ENCODE measurements at regions not wholly inside any gene's neighbourhood (a gene's known extent, or its start where the extent isn't known, plus 50 kb on each side); places are given as distances from the start of the nearest gene placed in this dataset.
"Not testable (repeated sequence)": the region's sequence is repeated elsewhere in the genome, so short reads cannot be mapped to it uniquely, and the experiment has no call there.

DNA sequence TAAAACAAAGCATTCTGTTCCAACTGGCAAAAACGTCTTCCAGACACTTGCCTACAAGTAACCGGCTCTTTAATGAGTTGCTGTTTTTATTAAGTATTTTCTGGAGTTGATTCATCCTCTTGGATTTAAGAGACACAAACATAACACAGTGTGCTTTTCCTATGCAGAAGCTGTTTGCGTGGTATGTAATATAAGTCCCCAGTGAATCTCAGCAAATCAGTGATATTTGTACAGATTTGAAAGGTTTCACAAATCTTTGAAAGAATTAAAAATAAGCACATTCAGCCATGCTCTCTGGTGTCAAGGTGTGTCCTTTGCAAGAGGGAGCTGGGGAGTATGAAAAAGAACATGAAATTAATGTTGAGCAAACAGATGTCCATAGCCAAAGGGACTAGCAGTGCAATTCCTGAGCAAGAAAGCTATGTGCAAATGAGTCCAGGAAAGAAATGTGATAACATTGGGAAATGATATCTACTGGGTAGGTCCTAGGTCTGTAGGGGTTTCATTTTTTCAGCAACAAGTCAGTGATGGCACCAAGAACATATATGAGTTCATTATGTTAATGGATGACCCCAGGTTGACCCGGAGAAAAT lies 170.1 kb upstream of the PHACTR1 start:
- DNase-seq (ENCODE audit: low read depth): no peak

DNA sequence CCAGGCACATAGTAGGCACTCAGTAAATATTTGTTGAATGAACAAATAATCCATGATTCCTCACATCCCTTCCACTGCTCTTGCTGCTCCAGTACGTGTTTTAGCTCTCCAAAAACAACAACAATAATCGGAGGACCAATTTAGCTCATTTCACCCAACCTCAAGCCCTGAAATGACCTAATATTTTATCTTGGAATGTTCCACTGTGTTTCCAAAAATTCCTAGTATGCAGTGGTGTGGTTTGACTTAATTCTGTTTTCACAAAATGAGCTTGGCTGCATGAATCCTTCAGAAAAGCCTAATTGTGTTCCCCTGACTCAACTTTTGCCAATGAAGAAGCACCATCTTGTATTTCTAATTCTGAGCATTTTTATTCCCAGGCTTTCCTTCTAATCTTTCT lies 168.0 kb upstream of the PHACTR1 start:
- peak; percentile 10 for DNase-seq (ENCODE audit: low read depth)

DNA sequence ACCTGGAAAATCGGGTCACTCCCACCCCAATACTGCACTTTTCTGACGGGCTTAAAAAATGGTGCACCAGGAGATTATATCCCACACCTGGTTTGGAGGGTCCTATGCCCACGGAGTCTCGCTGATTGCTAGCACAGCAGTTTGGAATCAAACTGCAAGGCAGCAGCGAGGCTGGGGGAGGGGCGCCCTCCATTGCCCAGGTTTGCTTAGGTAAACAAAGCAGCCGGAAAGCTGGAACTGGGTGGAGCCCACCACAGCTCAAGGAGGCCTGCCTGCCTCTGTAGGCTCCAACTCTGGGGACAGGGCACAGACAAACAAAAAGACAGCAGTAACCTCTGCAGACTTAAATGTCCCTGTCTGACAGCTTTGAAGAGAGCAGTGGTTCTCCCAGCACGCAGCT lies 167.1 kb upstream of the PHACTR1 start:
- DNase-seq (ENCODE audit: low read depth): not testable (repeated sequence)

DNA sequence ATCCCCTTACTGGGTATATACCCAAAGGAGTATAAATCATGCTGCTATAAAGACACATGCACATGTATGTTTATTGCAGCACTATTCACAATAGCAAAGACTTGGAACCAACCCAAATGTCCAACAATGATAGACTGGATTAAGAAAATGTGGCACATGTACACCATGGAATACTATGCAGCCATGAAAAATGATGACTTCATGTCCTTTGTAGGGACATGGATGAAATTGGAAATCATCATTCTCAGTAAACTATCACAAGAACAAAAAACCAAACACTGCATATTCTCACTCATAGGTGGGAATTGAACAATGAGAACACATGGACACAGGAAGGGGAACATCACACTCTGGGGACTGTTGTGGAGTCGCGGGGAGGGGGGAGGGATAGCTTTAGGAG lies 161.7 kb upstream of the PHACTR1 start:
- DNase-seq (ENCODE audit: low read depth): not testable (repeated sequence)

DNA sequence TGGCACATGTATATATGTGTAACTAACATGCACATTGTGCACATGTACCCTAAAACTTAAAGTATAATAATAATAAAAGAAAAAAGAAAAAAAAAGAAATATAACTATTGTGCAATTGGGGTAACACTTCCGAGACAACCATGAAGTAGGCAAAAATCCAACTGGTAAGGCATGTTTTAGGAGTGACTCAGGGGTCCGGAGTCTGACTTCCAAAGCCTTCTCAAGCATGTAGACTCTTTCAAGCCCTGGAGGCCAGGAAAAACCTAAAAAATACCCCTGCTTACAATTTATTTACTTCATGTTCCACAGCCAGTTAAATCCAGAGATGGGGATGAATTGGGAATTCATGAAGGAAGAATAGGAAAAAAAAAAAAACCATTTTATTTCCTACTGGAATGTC lies 161.3 kb upstream of the PHACTR1 start:
- DNase-seq (ENCODE audit: low read depth): peak; percentile 25

DNA sequence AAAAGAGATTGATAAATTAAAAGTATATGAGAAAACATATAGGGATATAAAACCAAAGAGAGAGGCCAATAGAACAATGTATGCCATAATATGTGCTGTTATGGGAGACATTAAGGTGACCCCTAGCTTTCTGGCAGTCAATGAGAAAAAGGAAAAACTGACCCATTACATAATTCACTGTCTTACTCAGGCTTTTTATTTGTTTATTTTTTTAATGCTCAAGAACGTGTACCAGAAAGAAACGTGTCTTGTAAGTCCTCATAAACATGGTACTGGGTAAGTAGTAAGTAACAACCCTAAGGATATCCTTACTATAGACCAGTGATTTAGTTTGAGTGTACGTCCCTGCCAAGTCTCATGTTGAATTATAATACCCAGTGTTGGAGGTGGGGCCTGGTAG lies 160.8 kb upstream of the PHACTR1 start:
- no peak for DNase-seq (ENCODE audit: low read depth)

DNA sequence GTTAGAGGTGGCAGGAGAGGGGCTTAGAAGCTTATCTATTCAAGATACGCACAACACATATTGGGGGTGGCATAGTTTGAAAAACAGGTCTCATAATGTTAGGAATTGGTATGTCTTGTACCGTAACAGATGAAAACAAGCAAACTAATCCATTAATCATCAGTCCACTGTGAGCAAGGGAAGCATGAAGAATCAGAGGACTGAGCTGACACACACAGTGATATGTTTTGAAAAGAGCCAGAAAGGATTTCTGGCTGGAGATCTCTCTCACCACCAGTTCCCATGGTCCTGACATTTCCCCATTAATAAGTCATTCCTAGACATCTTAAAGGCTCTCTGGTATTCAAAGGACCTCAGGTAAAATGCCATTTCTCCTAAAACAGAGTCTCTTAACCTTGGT lies 158.8 kb upstream of the PHACTR1 start:
- no peak for DNase-seq (ENCODE audit: low read depth)

DNA sequence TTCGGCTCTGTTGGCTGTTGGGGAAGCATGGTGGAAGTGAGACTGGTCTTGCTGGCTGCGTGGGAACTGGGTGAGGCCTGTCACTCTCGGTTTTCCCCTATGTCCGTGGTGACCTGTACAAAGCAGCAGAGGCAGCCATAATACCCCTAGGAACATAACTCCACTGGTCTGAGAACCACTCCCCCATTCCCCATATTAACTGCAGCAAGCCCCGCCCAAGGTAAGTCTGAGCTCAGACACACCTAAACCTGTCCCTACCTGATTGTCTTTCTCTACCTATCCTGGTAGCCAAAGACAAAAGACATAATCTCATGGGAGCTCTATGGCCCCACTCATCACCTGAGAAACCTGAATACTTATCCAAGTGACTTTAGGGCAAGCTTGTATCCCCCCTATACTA lies 156.3 kb upstream of the PHACTR1 start:
- DNase-seq (ENCODE audit: low read depth): no peak

DNA sequence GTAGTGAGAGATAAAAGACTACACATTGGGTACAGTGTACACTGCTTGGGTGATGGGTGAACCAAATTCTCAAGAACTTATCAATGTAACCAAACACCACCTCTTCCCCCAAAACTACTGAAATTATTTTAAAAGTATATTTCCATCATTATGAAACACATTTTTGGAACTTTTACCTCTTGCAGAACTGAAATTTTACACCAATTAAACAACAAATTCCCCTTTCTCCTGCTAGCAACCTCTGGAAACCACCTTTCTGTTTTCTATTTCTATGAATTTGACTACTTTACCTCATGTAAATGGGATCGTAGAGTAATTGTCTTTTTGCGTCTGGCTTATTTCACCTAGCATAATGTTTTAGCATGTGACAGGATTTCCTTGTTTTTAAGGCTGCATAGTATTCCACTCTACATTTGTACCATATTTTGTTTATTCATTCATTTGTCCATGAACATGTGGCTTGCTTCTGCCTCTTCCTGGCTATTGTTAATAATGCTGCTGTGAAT lies 149.9 kb upstream of the PHACTR1 start:
- no peak for DNase-seq (ENCODE audit: low read depth)

DNA sequence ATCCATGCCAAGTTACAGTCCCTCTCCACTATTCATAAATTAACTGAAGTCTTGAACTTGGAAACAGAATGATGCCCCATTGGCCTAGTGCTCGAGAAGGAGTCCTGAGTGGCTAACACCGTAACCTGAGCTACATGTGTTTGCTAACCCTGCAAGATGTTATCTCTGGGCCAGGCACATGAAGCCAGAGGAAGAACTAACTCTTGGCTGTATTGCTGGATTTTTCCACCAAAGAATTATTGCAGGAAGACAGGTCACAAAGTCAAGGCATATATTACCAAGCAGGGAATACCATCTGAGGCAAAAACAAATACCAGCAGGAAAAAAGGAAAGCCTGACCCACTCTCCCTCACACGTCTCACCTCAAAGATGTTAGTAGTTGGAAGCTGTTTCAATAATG lies 148.9 kb upstream of the PHACTR1 start:
- no peak for DNase-seq (ENCODE audit: low read depth)

DNA sequence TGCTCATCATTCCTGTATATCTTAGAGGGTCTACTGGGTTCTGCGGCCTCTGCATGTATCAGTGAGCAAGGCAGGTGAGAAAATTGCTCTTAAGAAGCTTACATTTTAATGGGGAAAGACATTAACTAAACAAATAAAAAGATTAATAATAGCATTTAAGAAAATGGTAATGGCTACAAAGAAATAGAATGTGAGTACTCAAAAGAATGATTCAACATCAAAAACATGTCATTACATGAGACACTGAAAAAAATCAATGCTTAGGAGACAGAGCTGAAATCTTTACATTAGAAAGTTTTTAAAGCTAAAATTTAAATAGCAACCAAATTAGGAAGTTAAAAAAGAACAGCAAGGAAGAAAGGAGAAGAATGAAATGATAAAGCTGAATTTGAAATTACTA lies 146.9 kb upstream of the PHACTR1 start:
- no peak for DNase-seq (ENCODE audit: low read depth)

DNA sequence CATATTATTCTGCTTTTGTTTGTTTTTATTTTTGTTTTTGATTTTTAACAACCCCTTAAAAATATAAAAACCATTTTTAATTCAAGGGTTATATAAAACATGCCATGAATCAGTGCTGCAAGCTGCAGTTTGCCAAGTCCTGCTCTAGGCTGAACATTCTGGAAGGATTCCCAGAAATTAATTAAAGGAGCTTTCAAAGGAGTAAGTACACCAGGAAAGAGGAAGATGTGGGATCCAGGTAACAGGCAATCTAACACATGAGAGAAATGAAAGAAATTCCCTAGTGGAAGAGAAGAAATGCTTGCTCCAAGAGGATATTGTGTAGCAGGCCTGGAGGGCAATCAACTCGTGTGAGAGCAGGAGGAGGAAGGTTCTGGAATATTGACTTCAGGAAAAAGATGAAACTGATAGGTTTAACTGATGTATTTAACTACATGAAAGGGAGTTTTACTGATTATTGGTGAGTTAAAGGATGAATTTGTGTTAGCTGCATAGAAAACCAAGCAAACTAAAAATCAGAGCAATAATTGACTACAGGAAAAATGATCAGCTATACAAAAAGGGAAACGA lies 146.0 kb upstream of the PHACTR1 start:
- DNase-seq (ENCODE audit: low read depth): no peak

DNA sequence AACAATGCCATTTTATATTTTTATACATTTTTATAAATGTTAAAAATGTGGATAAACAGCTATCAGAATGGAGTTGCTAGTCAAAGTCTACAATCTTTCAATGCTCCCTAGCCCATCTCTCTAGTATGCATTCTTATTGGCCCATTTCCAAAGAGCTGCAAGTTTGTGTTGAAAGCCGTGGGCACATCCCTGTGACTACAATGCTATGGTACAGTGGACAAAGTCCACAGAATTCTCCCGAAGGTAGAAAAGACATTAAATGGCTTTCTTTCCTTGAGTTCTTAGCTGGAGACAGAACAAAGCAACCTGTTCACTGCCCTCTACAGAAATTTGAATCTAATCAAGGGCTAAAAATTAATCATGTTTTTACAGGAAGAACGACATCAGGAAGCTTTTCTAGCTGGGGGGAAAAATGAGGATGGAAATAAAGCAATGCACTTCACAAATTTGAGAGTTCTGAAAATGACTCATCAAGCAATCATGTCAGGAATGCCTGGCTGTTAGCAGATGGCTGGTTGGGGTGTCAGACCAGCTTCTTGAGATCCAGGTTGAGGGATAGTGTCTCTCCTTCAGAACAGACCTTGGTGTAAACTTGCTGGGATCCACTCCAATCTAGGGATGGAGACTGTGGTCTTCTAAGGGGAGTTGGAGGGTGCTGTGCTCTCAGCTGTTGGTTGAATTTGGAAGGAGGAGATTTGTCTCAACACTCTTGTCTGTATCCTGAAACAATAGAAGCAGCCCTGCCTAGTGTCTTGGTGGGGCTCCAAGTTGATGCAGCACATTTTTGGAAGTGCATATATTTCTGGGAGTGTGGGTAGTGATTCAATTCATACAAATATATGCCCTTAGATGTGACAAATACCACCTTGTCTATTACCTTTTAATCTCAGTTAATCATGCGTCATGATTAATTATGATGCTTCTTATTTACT lies 143.4 kb upstream of the PHACTR1 start:
- peak; percentile 91 for DNase-seq (ENCODE audit: low read depth)

DNA sequence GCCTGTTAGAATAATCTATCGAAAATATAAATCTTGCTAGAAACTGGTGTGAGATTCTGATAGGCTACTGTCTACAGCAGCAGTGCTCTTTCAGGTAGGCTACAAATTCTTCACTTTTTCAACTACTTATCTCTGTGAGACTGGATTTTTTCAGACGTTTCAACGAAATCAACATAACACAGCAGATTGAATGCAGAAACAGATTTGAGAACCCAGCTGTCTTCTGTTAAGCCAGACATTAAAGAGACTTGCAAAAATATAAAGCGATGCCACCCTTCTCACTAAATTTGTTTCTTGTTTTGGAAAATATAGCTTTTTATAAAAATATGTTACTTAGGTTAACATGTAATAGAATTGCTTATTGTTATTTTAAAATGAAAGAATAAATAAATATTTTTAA lies 140.6 kb upstream of the PHACTR1 start:
- no peak for DNase-seq (ENCODE audit: low read depth)

DNA sequence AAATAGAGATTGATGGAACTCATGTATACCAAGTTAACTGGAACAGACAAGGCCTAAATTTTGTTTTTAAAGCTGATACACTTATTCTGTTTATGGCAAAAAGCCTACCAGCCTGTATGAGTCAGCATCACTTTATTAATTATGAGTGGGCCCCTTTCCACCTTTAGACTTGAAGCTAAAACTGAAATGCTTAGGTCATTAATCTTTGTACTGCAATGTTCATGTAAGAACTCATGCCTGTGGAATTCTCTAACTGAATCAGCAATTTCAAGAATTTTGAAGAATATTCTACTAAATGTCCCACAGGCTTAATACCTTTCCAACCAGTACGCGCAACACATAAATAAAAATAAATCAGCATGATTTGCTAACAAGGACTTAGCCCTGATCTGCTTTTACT lies 140.2 kb upstream of the PHACTR1 start:
- DNase-seq (ENCODE audit: low read depth): peak; percentile 57

DNA sequence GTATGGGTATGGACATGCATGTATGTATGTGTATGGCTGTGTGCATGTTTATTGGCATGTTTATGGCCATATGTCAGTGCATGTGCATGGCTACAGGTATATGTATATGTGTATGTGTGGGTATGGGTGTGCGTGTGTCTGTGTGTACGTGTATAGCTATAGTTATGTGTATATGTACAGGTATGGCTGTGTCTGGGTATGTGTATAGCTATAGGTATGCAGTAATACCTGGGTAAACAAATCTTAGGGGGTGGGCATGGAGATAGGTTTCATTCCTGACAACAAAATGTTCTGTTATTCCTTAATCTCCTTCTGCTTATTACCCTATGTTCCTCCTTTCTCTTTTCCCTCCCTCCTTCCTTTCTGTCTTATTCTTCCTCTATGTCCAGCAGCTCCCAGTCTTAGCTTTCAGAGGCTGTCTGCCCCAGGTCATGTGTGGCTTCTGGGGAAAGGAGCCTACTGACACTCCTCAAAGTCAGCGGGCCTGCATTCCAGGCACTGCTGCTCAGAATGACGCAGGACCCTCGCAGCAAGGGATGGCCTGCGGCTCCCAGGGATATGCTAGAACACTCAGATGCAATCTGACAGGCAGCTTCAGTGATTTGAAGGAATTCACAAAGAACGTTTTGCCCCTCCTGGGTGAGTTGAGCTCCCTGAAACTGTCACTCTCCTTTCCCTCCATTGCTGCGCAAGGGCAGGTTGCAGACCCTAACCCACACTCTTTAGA lies 139.3 kb upstream of the PHACTR1 start:
- DNase-seq (ENCODE audit: low read depth): no peak

DNA sequence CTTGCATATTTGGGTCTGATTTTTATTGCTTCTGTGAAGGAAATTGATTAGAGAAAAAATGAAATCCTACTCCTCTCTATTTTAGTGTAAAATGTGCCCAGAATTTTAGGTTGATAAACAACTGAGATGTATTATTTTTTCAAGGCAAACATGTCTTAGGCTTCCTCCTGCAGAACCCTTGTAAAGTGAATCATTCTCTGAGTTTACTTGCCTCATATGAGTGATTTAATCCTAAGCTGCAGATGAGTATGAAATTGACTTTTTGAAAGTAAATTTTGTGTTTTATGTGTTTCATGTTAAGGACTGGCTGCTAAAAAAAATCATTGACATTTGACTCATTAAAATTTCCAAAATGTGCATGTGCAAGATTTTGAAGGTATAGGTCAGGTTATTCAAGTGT lies 138.5 kb upstream of the PHACTR1 start:
- no peak for DNase-seq (ENCODE audit: low read depth)

DNA sequence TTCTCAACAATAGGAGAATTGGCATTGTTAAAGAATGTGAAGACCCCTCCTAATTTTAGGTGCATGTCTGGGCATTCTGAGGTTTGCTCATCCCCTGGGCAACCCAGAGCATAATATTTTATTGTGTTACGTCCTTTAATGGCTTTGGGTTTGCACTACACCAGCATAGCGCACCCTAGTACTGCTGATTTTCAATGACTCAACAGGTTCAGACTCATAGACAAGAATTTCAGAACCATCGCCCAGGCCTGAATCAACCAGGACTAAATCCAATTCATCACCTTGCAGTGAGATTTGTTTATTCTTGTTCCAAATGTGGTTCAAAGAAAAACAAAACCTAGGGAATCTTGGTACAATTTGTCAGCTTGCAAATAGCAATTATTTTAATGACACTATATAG lies 137.8 kb upstream of the PHACTR1 start:
- DNase-seq (ENCODE audit: low read depth): no peak

DNA sequence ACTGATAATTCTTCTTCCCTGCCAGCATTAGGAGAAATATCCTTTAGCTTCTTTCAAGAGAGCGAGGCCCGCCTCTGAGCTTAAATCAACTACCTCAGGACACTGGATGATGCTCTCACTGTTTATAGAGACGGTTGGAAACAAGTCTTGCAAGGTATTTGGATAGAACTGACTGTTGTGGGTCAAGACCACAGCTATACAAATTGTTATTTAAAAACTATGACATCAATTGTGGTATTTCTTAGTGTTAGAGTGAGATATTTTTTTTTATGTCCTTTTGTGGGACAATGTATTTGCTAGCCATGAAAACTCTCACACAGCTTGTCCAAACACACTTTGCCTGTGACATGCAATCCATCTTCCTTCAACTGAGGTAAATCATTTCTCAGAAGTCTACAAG lies 136.3 kb upstream of the PHACTR1 start:
- DNase-seq (ENCODE audit: low read depth): no peak

DNA sequence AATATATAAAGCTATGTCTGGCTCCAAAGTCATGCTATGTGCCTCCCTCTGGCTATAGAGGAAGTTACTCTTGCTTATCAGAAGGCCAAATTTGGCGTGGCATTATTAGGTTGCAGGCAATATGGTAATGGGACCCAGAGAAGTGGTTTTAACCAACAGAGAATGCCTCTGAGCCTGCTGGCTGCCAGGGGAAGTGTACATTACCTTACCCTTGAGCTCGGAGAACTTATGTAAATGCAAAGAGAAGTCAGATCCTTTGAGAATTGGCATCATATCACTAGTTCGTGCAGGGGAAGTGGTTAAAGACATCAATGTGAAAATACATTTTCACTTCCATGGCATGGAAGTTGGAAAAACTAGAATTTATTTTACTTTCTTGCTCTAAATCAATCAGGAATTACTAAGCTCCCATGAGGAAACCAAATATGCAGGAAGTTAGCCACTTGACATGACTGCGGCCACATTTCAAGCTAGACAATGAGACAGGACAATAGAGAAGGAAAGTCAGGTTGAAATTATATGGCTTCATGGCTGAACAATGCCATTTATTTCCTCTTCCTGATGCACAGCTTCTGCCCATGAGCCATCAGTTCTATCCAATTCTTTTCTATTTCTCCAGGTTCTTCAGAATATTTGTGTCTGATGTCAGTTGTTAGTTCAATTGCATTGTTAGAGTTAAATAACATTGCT lies 134.0 kb upstream of the PHACTR1 start:
- DNase-seq (ENCODE audit: low read depth): no peak

DNA sequence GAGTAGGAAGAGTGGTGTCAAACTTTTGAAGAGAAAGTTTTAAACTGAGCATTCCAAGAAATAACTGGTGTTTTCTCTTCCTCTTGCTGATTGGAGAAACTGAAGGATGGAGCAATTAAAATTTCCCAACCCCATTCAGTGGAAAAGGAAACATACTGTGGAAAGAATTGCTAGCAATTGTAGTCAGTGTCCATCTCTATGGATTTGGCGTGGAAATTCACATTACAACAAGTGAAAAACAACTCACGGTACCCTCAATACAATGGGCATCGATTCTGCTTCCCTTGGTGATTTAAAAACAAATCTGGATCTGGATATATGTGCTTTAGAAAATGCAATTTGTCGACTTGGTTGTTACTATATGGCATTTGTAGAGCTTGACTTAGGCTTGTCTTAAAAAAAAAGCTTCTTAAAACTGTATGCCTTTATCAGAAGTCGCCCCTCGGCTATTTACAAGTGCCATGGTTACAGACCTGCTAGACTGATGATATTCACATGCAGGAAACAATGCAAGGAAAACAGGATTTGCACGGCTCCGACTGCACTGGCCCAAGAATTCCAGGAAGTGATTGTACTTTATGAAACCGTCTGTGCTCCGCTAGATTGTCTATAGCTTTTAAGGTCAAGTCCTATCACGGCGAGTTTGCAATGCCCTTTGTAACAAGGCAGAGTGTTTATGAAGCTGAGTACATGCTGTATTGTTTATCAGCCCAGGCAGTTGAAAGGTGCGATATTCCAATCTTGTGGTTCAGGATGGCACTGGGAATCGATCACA lies 131.7 kb upstream of the PHACTR1 start:
- DNase-seq (ENCODE audit: low read depth): no peak
